Fibroblast of mammary gland (primary cell): ENCODE measurements at regions not wholly inside any gene's neighbourhood (a gene's known extent, or its start where the extent isn't known, plus 50 kb on each side); places are given as distances from the start of the nearest gene placed in this dataset.
A peak's percentile ranks its signal among the peaks of the same experiment; 100 is the strongest.

Experiments
- DNase-seq: peaks from one replicate; pipeline ENCODE4 v3.0.0-alpha.2; 2010; ENCODE audit warnings: low read depth
- H3K4me3 ChIP-seq: 2 replicates; pipeline ENCODE4 v1.5.1; 2011; ENCODE audit warnings: low read depth, mild to moderate bottlenecking, low read length, moderate library complexity; ENCODE audit not compliant: control insufficient read depth
- TF ChIP-seq, protein P1 (sequence below): conservative IDR thresholded peaks from 2 replicates; pipeline ENCODE4 v1.5.1; 2011; ENCODE audit warnings: low read depth, low read length, inconsistent platforms; ENCODE audit not compliant: control insufficient read depth, insufficient read depth

- no peak overlapping the region for H3K4me3 ChIP-seq
- TF ChIP-seq, protein P1, sequence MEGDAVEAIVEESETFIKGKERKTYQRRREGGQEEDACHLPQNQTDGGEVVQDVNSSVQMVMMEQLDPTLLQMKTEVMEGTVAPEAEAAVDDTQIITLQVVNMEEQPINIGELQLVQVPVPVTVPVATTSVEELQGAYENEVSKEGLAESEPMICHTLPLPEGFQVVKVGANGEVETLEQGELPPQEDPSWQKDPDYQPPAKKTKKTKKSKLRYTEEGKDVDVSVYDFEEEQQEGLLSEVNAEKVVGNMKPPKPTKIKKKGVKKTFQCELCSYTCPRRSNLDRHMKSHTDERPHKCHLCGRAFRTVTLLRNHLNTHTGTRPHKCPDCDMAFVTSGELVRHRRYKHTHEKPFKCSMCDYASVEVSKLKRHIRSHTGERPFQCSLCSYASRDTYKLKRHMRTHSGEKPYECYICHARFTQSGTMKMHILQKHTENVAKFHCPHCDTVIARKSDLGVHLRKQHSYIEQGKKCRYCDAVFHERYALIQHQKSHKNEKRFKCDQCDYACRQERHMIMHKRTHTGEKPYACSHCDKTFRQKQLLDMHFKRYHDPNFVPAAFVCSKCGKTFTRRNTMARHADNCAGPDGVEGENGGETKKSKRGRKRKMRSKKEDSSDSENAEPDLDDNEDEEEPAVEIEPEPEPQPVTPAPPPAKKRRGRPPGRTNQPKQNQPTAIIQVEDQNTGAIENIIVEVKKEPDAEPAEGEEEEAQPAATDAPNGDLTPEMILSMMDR: no peak
- peak; percentile 71 for DNase-seq
Measured at GRCh38 chr1:8134546-8135235, 108.6 kb upstream of the ERRFI1 start.

DNA sequence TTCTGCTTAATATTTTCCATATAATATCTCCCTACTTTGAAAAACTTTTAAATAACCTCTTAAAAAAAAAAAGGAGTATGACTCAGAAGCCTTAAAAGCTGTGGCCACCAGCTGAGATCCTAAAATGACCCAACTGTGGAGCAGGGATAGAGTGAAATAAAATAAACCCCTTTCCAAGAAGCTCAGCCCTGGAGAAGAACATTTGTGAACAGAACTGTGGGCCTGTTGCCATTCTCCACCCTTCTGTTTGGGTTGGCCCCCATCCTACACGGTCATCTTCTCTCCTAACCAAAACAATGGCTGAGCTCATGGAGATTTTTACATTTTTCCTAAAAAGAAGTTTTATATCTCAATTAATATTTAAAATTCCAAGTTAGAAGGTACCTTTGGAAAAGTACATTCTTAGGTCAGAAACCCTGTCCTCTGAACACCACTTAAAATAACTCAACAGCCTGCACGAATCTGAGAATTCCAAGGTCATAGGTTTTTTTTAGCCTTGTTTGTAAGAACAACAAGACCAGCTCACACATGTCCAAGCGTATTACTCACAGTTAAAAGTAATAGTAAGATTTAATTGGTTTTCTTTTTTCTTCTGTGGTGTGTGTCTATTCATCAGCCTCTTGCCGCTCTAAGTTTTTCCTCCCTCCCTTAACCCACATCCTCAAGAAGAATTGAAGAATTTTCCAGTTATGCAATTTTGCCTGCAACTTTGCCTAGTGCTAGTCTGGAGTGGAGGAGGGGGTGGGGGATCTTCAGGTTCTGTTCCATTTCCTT lies 107.7 kb upstream of the ERRFI1 start:
- no peak overlapping the region for H3K4me3 ChIP-seq
- TF ChIP-seq, protein P1: no peak
- DNase-seq: peak; percentile 98

GRCh38 chr1:8133190-8133589 lies 107.1 kb upstream of the ERRFI1 start:
- H3K4me3 ChIP-seq: no peak overlapping the region
- TF ChIP-seq, protein P1: no peak
- no peak for DNase-seq

- DNase-seq: peak; percentile 57
- no peak overlapping the region for H3K4me3 ChIP-seq
- TF ChIP-seq, protein P1: no peak
Measured at GRCh38 chr1:8127171-8127641, 101.1 kb upstream of the ERRFI1 start.

DNA sequence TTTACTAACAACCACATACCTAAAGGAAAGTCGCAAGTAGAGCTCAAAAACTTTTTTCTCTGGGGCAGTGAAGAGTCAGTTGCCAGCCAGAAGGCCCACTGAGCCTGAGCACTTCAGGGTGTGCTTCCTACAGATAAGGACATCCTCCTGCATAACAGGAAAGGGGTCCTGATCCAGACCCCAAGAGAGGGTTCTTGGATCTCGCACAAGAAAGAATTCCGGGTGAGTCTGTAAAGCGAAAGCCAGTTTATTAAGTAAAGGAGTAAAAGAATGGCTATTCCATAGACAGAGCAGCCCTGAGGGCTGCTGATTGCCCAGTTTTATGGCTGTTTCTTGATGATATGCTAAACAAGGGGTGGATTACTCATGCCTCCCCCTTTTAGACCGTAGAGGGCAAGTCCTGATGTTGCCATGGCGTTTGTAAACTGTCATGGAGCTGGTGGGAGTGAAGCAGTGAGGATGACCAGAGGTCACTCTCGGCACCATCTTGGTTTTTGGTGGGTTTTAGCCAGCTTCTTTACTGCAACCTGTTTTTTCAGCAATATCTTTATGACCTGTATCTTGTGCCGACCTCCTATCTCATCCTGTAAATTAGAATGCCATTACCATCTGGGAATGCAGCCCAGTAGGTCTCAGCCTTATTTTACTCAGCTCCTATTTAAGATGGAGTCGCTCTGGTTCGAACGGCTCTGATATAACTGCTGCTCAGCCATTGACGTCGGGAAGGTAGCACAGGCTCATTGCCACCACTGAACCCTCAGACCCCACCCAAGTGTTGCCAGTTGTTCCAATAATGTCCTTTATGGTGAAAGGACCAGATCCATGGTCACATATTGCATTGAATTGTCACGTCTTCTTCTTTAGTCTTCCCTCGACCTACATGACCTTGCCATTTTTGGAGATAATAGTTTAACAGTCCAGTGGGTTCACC lies 96.6 kb upstream of the ERRFI1 start:
- DNase-seq: peak; percentile 60
- H3K4me3 ChIP-seq: no peak overlapping the region
- TF ChIP-seq, protein P1: no peak

- TF ChIP-seq, protein P1: no peak
- peak; percentile 81 for DNase-seq
- H3K4me3 ChIP-seq: no peak overlapping the region
Measured at GRCh38 chr1:8122160-8122476, 96.0 kb upstream of the ERRFI1 start.
